ENCODE measurements at regions not wholly inside any gene's neighbourhood (a gene's known extent, or its start where the extent isn't known, plus 50 kb on each side); places are given as distances from the start of the nearest gene placed in this dataset.

GRCh38 chr2:145849466-145849865, 1329.5 kb upstream of the ZEB2 start:
- TF ChIP-seq CTCF (IDR thresholded peaks at IDR 0.05) (no peak), POLR2AphosphoS5 (IDR thresholded peaks at IDR 0.05; ENCODE audit: low read depth, low read length) (no peak), TCF7L2 (IDR thresholded peaks at IDR 0.05; ENCODE audit: low read depth, low read length) (no peak)
